22Rv1 (cell line): ENCODE measurements at regions not wholly inside any gene's neighbourhood (a gene's known extent, or its start where the extent isn't known, plus 50 kb on each side); places are given as distances from the start of the nearest gene placed in this dataset.

Experiments used
- ZFX ChIP-seq: fragments of 450-650 bp; IDR thresholded peaks from 2 replicates; pipeline ENCODE4 v1.6.1; 2017; ENCODE audit warnings: antibody characterized with exemption, borderline replicate concordance
- TF ChIP-seq, protein P1 (sequence below): fragments of 450-650 bp; IDR thresholded peaks from 2 replicates; pipeline ENCODE4 v1.5.1; 2017; ENCODE audit warnings: mild to moderate bottlenecking

DNA sequence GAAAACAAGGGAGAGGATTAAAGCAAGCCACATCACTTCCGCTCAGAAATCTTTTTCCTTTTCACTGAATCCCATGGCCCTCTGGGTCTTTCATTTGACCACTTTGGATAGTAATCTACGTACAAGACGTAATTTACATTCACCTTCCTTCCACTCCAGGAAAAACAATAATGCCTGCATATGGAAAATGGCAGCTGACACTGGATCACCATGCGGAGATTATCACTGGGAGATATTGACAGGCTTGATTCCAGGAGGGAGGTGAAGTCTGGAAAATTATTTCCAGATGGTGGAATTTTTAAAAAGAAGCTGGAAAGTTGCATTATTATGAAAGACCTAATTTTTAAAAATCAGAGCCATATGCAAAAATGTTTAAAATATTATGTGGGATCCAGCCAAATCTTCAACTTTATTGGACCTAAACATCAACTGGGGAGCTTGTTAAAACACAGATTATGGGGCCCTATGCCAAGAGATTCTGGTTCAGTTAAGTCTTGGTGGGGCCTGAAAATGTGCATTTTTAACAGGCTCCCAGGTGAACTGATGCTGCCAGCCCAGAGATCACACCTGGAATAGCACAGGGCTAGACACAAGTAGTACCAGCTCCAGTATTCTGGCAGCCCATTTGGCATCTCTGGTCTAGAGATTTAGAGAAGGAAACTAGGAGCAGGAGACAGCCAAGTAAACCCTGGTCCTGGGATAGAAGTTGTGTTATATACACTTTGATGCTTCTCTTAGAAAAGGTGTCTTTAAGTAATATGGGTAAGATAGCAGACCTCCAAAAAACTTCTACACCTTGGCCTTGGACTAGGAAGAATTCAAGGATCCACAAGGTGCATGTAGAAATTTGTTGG is 290.3 kb upstream of the LDB2 start:
- TF ChIP-seq, protein P1, sequence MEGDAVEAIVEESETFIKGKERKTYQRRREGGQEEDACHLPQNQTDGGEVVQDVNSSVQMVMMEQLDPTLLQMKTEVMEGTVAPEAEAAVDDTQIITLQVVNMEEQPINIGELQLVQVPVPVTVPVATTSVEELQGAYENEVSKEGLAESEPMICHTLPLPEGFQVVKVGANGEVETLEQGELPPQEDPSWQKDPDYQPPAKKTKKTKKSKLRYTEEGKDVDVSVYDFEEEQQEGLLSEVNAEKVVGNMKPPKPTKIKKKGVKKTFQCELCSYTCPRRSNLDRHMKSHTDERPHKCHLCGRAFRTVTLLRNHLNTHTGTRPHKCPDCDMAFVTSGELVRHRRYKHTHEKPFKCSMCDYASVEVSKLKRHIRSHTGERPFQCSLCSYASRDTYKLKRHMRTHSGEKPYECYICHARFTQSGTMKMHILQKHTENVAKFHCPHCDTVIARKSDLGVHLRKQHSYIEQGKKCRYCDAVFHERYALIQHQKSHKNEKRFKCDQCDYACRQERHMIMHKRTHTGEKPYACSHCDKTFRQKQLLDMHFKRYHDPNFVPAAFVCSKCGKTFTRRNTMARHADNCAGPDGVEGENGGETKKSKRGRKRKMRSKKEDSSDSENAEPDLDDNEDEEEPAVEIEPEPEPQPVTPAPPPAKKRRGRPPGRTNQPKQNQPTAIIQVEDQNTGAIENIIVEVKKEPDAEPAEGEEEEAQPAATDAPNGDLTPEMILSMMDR, result no peak
- no peak for TF ChIP-seq ZFX
